SJCRH30 (cell line): ENCODE measurements at regions not wholly inside any gene's neighbourhood (a gene's known extent, or its start where the extent isn't known, plus 50 kb on each side); places are given as distances from the start of the nearest gene placed in this dataset.

Source experiments
- DNase-seq, 2 experiments: peaks; one replicate each; pipeline ENCODE4 v3.0.0-alpha.2; 2015 to 2020
- H3K27ac ChIP-seq: fragments of 250-450 bp; sonication (Bioruptor Pico); 2 replicates; pipeline ENCODE4 v1.5.1; 2020; ENCODE audit warnings: mild to moderate bottlenecking, moderate library complexity
- H3K27me3 ChIP-seq: fragments of 250-450 bp; sonication (Bioruptor Pico); 2 replicates; pipeline ENCODE4 v1.5.1; 2020; ENCODE audit warnings: mild to moderate bottlenecking, moderate library complexity
- H3K36me3 ChIP-seq: fragments of 250-450 bp; sonication (Bioruptor Pico); 2 replicates; pipeline ENCODE4 v1.5.1; 2020; ENCODE audit warnings: mild to moderate bottlenecking, moderate library complexity
- H3K4me1 ChIP-seq: fragments of 250-450 bp; sonication (Bioruptor Pico); 2 replicates; pipeline ENCODE4 v1.5.1; 2020; ENCODE audit warnings: mild to moderate bottlenecking, moderate library complexity
- H3K4me3 ChIP-seq: fragments of 250-450 bp; sonication (Bioruptor Pico); 2 replicates; pipeline ENCODE4 v1.5.1; 2020; ENCODE audit warnings: mild to moderate bottlenecking, moderate library complexity
- H3K9me3 ChIP-seq: fragments of 250-450 bp; sonication (Bioruptor Pico); replicated peaks from 2 replicates; pipeline ENCODE4 v1.5.1; 2020; ENCODE audit warnings: mild to moderate bottlenecking, moderate library complexity

GRCh38 chr5:6183391-6184390, 194.7 kb downstream of the MED10 start:
- no peak overlapping the region for H3K27ac ChIP-seq
- H3K36me3 ChIP-seq: no peaks in the 10 kb centered on the region
- no peaks in the 10 kb centered on the region for H3K27me3 ChIP-seq
- no peaks in the 10 kb centered on the region for H3K4me1 ChIP-seq
- DNase-seq: no peak
- H3K4me3 ChIP-seq: no peak overlapping the region
- H3K9me3 ChIP-seq: no peaks in the 10 kb centered on the region

- Histone ChIP-seq H3K9me3 (no peaks in the 10 kb centered on the region), H3K36me3 (no peaks in the 10 kb centered on the region), H3K27me3 (no peaks in the 10 kb centered on the region), H3K27ac (no peak overlapping the region), H3K4me1 (no peaks in the 10 kb centered on the region), H3K4me3 (no peak overlapping the region)
- no peak for DNase-seq
Observed at GRCh38 chr5:6182271-6182815, 196.0 kb downstream of the MED10 start.

GRCh38 chr5:6181871-6182270, 196.5 kb downstream of the MED10 start:
- H3K27ac ChIP-seq: no peak overlapping the region
- no peaks in the 10 kb centered on the region for H3K9me3 ChIP-seq
- H3K4me1 ChIP-seq: no peaks in the 10 kb centered on the region
- H3K27me3 ChIP-seq: no peaks in the 10 kb centered on the region
- DNase-seq: no peak
- no peaks in the 10 kb centered on the region for H3K36me3 ChIP-seq
- H3K4me3 ChIP-seq: no peak overlapping the region

GRCh38 chr5:6181147-6181729, 197.1 kb downstream of the MED10 start:
- DNase-seq: no peak
- H3K4me3 ChIP-seq: no peak overlapping the region
- no peaks in the 10 kb centered on the region for H3K4me1 ChIP-seq
- no peaks in the 10 kb centered on the region for H3K27me3 ChIP-seq
- H3K27ac ChIP-seq: no peak overlapping the region
- no peaks in the 10 kb centered on the region for H3K9me3 ChIP-seq
- no peaks in the 10 kb centered on the region for H3K36me3 ChIP-seq

GRCh38 chr5:6180231-6180872, 198.0 kb downstream of the MED10 start:
- Histone ChIP-seq H3K4me1 (no peaks in the 10 kb centered on the region), H3K36me3 (no peaks in the 10 kb centered on the region), H3K27ac (no peak overlapping the region), H3K4me3 (no peak overlapping the region), H3K9me3 (no peaks in the 10 kb centered on the region), H3K27me3 (no peaks in the 10 kb centered on the region)
- no peak for DNase-seq

- H3K4me1 ChIP-seq: no peaks in the 10 kb centered on the region
- no peaks in the 10 kb centered on the region for H3K27me3 ChIP-seq
- H3K36me3 ChIP-seq: no peaks in the 10 kb centered on the region
- no peaks in the 10 kb centered on the region for H3K9me3 ChIP-seq
- no peak overlapping the region for H3K27ac ChIP-seq
- DNase-seq: no peak
- no peak overlapping the region for H3K4me3 ChIP-seq
Observed at GRCh38 chr5:6178846-6179532, 199.4 kb downstream of the MED10 start.

GRCh38 chr5:6177926-6178325, 200.4 kb downstream of the MED10 start:
- H3K27me3 ChIP-seq: no peaks in the 10 kb centered on the region
- no peaks in the 10 kb centered on the region for H3K4me1 ChIP-seq
- no peak overlapping the region for H3K27ac ChIP-seq
- no peak for DNase-seq
- H3K4me3 ChIP-seq: no peak overlapping the region
- H3K36me3 ChIP-seq: no peaks in the 10 kb centered on the region
- no peaks in the 10 kb centered on the region for H3K9me3 ChIP-seq

- DNase-seq: no peak
- H3K27me3 ChIP-seq: no peaks in the 10 kb centered on the region
- H3K4me1 ChIP-seq: no peaks in the 10 kb centered on the region
- H3K27ac ChIP-seq: no peak overlapping the region
- no peaks in the 10 kb centered on the region for H3K36me3 ChIP-seq
- H3K4me3 ChIP-seq: no peak overlapping the region
- H3K9me3 ChIP-seq: no peaks in the 10 kb centered on the region
Observed at GRCh38 chr5:6176102-6176693, 202.1 kb downstream of the MED10 start.

- no peak overlapping the region for H3K27ac ChIP-seq
- no peaks in the 10 kb centered on the region for H3K4me1 ChIP-seq
- no peak for DNase-seq
- no peaks in the 10 kb centered on the region for H3K27me3 ChIP-seq
- no peak overlapping the region for H3K4me3 ChIP-seq
- H3K36me3 ChIP-seq: no peaks in the 10 kb centered on the region
- no peaks in the 10 kb centered on the region for H3K9me3 ChIP-seq
Observed at GRCh38 chr5:6175172-6175854, 203.0 kb downstream of the MED10 start.

GRCh38 chr5:6169660-6170059, 208.7 kb downstream of the MED10 start:
- H3K9me3 ChIP-seq: no peaks in the 10 kb centered on the region
- H3K36me3 ChIP-seq: no peaks in the 10 kb centered on the region
- no peak overlapping the region for H3K4me3 ChIP-seq
- H3K27me3 ChIP-seq: no peaks in the 10 kb centered on the region
- no peaks in the 10 kb centered on the region for H3K4me1 ChIP-seq
- H3K27ac ChIP-seq: no peak overlapping the region
- DNase-seq: no peak

- Histone ChIP-seq H3K9me3 (no peaks in the 10 kb centered on the region), H3K27ac (no peak overlapping the region), H3K4me3 (no peak overlapping the region), H3K27me3 (no peaks in the 10 kb centered on the region), H3K36me3 (no peaks in the 10 kb centered on the region), H3K4me1 (no peaks in the 10 kb centered on the region)
- no peak for DNase-seq
Observed at GRCh38 chr5:6166698-6167394, 211.5 kb downstream of the MED10 start.

- H3K4me1 ChIP-seq: no peaks in the 10 kb centered on the region
- H3K27me3 ChIP-seq: no peaks in the 10 kb centered on the region
- H3K36me3 ChIP-seq: no peaks in the 10 kb centered on the region
- H3K4me3 ChIP-seq: no peak overlapping the region
- no peaks in the 10 kb centered on the region for H3K9me3 ChIP-seq
- DNase-seq: no peak
- H3K27ac ChIP-seq: no peak overlapping the region
Observed at GRCh38 chr5:6163913-6164312, 214.4 kb downstream of the MED10 start.

- Histone ChIP-seq H3K9me3 (no peaks in the 10 kb centered on the region), H3K4me1 (no peaks in the 10 kb centered on the region), H3K4me3 (no peak overlapping the region), H3K27me3 (no peaks in the 10 kb centered on the region), H3K36me3 (no peaks in the 10 kb centered on the region), H3K27ac (no peak overlapping the region)
- no peak for DNase-seq
Observed at GRCh38 chr5:6162175-6162574, 216.2 kb downstream of the MED10 start.
